22Rv1 (cell line): ENCODE measurements at regions not wholly inside any gene's neighbourhood (a gene's known extent, or its start where the extent isn't known, plus 50 kb on each side); places are given as distances from the start of the nearest gene placed in this dataset.

Source experiments
- ZFX ChIP-seq: fragments of 450-650 bp; IDR thresholded peaks from 2 replicates; pipeline ENCODE4 v1.6.1; 2017; ENCODE audit warnings: antibody characterized with exemption, borderline replicate concordance
- TF ChIP-seq, protein P1 (sequence below): fragments of 450-650 bp; IDR thresholded peaks from 2 replicates; pipeline ENCODE4 v1.5.1; 2017; ENCODE audit warnings: mild to moderate bottlenecking

DNA sequence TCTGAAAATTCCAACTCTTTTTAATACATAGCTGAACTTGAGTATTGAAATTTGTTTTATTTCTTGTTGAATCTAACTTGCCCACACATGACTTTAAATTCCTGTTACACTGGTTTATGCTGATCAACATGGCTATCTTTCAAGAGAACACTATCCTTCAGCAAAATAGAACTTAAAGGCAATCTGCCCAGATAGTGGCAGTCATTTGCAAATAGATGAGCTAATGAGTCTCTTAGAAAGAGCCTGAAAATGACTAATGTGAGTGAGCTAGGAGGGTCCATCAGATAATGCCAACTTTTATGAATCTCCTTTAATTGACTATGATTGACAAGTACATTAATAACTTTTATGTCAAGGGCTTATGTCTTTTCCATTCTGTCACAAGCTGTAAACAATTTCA, 1360.8 kb upstream of the C9orf72 start:
- TF ChIP-seq, protein P1, sequence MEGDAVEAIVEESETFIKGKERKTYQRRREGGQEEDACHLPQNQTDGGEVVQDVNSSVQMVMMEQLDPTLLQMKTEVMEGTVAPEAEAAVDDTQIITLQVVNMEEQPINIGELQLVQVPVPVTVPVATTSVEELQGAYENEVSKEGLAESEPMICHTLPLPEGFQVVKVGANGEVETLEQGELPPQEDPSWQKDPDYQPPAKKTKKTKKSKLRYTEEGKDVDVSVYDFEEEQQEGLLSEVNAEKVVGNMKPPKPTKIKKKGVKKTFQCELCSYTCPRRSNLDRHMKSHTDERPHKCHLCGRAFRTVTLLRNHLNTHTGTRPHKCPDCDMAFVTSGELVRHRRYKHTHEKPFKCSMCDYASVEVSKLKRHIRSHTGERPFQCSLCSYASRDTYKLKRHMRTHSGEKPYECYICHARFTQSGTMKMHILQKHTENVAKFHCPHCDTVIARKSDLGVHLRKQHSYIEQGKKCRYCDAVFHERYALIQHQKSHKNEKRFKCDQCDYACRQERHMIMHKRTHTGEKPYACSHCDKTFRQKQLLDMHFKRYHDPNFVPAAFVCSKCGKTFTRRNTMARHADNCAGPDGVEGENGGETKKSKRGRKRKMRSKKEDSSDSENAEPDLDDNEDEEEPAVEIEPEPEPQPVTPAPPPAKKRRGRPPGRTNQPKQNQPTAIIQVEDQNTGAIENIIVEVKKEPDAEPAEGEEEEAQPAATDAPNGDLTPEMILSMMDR, result no peak
- TF ChIP-seq ZFX, result no peak
